ENCODE measurements at regions not wholly inside any gene's neighbourhood (a gene's known extent, or its start where the extent isn't known, plus 50 kb on each side); places are given as distances from the start of the nearest gene placed in this dataset.
A peak's percentile ranks its signal among the peaks of the same experiment; 100 is the strongest.

GRCh38 chr2:204066051-204066450 is 129.5 kb downstream of the ICOS start:
- H3K4me3 Mint-ChIP-seq, result no peak overlapping the region
- peaks cover 0 to 7% of the 10 kb centered on the region in 2 donors for H3K9me3 Mint-ChIP-seq
- no peaks in the 10 kb centered on the region for H3K4me1 Mint-ChIP-seq
- ATAC-seq (no peak), DNase-seq (no peak)
- H3K27me3 Mint-ChIP-seq, result peaks cover under 1% of the 10 kb centered on the region
- no peak overlapping the region for H3K27ac Mint-ChIP-seq

GRCh38 chr2:204069804-204070203 is 133.2 kb downstream of the ICOS start:
- no peak overlapping the region for H3K4me3 Mint-ChIP-seq
- H3K9me3 Mint-ChIP-seq, result peaks cover 0 to 7% of the 10 kb centered on the region in 2 donors
- no peak overlapping the region for H3K27ac Mint-ChIP-seq
- ATAC-seq, result no peak
- no peak for DNase-seq
- peaks cover 19% of the 10 kb centered on the region for H3K27me3 Mint-ChIP-seq
- peaks cover 11% of the 10 kb centered on the region for H3K4me1 Mint-ChIP-seq

DNA sequence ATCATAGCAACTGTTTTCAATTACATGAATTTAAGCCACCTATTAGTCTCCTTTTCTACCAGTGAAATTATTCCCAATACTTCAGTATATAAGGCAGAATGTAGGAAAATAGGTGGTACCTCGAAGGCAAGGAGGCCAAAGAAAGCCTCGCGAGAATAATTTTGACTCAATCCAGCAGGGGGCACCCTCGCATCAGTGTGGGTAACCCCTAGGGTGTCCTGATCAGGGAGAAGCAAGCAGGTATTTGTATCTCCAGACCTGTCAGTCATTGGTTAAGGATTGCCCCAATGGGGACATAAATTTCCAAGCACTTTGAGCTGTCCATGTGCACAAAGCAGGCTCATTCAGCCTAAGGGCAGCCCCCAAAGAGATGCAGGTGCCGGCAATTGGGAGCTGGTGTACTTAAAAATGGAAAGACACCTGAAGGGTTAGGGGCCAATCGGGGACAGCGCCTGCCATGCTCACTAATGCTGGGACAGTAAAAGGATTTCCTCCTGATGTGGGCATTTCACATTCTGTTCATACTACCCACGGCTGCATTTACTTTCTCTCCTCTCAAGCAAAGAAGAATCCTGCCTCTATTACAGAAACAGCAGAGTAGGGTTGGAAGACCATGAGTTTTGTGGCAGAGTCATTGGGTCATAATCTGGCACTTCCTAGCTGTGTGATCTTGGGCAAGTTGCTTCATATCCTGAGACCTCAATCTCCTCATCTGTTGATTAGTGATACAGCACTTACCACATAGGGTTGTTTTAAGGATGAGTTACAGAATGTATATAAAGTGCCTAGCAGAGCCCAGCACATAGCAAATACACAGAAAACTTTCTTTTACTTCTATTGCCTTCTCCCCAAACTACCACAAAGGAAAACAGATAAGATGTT is 136.1 kb downstream of the ICOS start:
- ATAC-seq, result peak; percentile 89
- peak; percentile 68 to 70 for DNase-seq
- no peak overlapping the region for H3K4me3 Mint-ChIP-seq
- H3K27me3 Mint-ChIP-seq, result peaks cover 26% of the 10 kb centered on the region
- peaks cover 11% of the 10 kb centered on the region for H3K4me1 Mint-ChIP-seq
- peaks cover 3 to 6% of the 10 kb centered on the region in 2 donors for H3K9me3 Mint-ChIP-seq
- H3K27ac Mint-ChIP-seq, result peak overlapping the region in 1 of 2 donors; percentile 72

DNA sequence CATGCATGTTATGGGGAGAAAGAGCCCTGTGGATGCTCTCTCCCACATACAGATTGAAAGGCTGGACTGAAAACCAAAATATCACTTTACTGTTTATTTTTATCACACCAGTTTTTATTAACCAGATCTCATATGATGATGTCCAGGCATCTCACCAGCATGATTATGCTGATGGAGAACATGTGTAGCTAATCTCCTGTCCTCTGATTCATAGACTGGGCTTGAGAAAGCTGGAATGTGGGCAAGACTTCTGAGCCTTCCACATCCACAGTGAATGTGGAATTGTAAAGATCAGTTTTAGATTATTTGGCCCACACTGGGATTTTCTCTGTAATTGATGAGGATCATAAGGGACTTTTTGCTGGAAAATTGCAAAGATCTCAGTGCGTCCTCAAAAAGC is 137.9 kb downstream of the ICOS start:
- no peak for DNase-seq
- H3K27ac Mint-ChIP-seq, result no peak overlapping the region
- peaks cover 9 to 14% of the 10 kb centered on the region in 2 donors for H3K9me3 Mint-ChIP-seq
- no peak for ATAC-seq
- H3K4me3 Mint-ChIP-seq, result no peak overlapping the region
- H3K27me3 Mint-ChIP-seq, result peaks cover 26% of the 10 kb centered on the region
- H3K4me1 Mint-ChIP-seq, result peaks cover 11% of the 10 kb centered on the region

GRCh38 chr2:204078003-204078698 is 141.6 kb downstream of the ICOS start:
- ATAC-seq (no peak), DNase-seq (no peak)
- Mint-ChIP-seq H3K9me3 (peaks cover 9 to 14% of the 10 kb centered on the region in 2 donors), H3K27me3 (peaks cover 18% of the 10 kb centered on the region), H3K4me1 (peaks cover 3% of the 10 kb centered on the region), H3K27ac (no peak overlapping the region), H3K4me3 (no peak overlapping the region)

GRCh38 chr2:204081487-204082425 is 145.2 kb downstream of the ICOS start:
- no peaks in the 10 kb centered on the region for H3K4me1 Mint-ChIP-seq
- H3K27ac Mint-ChIP-seq, result no peak overlapping the region
- no peaks in the 10 kb centered on the region for H3K27me3 Mint-ChIP-seq
- ATAC-seq (no peak), DNase-seq (no peak)
- no peak overlapping the region for H3K4me3 Mint-ChIP-seq
- H3K9me3 Mint-ChIP-seq, result peaks cover 9 to 14% of the 10 kb centered on the region in 2 donors

DNA sequence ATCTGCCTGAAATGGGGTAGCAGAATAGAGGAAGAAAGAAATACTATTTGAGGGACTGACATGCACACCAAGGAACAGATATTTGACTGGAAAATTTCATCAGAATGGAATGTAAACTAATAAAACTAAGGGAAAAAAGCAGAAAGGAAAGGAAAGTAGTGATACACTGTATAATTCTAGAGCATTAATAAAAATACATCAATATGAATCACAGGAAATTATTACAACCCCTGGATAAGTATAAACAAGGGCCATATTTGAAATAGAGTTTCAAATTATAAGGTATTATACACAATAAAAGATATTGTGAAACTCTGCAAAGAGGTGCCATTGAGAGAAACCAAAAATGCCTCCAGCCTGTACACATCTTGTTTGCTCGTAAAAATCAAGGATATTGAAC is 149.6 kb downstream of the ICOS start:
- H3K4me1 Mint-ChIP-seq, result no peaks in the 10 kb centered on the region
- H3K9me3 Mint-ChIP-seq, result no peaks in the 10 kb centered on the region
- ATAC-seq (no peak), DNase-seq (no peak)
- H3K27ac Mint-ChIP-seq, result no peak overlapping the region
- no peak overlapping the region for H3K4me3 Mint-ChIP-seq
- peaks cover 9% of the 10 kb centered on the region for H3K27me3 Mint-ChIP-seq

GRCh38 chr2:204089105-204089504 is 152.5 kb downstream of the ICOS start:
- no peak overlapping the region for H3K27ac Mint-ChIP-seq
- H3K9me3 Mint-ChIP-seq, result peaks cover 14% of the 10 kb centered on the region in 2 donors
- peaks cover 9% of the 10 kb centered on the region for H3K27me3 Mint-ChIP-seq
- no peak overlapping the region for H3K4me3 Mint-ChIP-seq
- DNase-seq (no peak), ATAC-seq (no peak)
- H3K4me1 Mint-ChIP-seq, result no peaks in the 10 kb centered on the region

GRCh38 chr2:204089574-204089973 is 153.0 kb downstream of the ICOS start:
- no peak for ATAC-seq
- Mint-ChIP-seq H3K9me3 (peaks cover 15 to 16% of the 10 kb centered on the region in 2 donors), H3K27ac (no peak overlapping the region), H3K4me1 (no peaks in the 10 kb centered on the region), H3K4me3 (no peak overlapping the region), H3K27me3 (peaks cover 11% of the 10 kb centered on the region)
- DNase-seq, result no peak

GRCh38 chr2:204090021-204090420 is 153.5 kb downstream of the ICOS start:
- peaks cover 15% of the 10 kb centered on the region for H3K27me3 Mint-ChIP-seq

GRCh38 chr2:204104811-204105210 is 168.2 kb downstream of the ICOS start:
- ATAC-seq, result peak; percentile 48
- H3K4me1 Mint-ChIP-seq, result peaks cover 63% of the 10 kb centered on the region
- no peaks in the 10 kb centered on the region for H3K27me3 Mint-ChIP-seq
- peak in 1 of 2 donors; percentile 50 for DNase-seq
- H3K27ac Mint-ChIP-seq, result peak overlapping the region; percentile 37 to 90
- H3K4me3 Mint-ChIP-seq, result peak overlapping the region; percentile 61 to 74
- peaks cover 0 to 19% of the 10 kb centered on the region in 2 donors for H3K9me3 Mint-ChIP-seq

More at GRCh38 chr2:204090021-204090420, 153.5 kb downstream of the ICOS start:
- Mint-ChIP-seq H3K27ac (no peak overlapping the region), H3K9me3 (peaks cover 15 to 16% of the 10 kb centered on the region in 2 donors), H3K4me3 (no peak overlapping the region), H3K4me1 (peaks cover 4% of the 10 kb centered on the region)
- DNase-seq, result no peak
- no peak for ATAC-seq

GRCh38 chr2:204108330-204108751 is 171.8 kb downstream of the ICOS start:
- H3K27ac Mint-ChIP-seq, result peak overlapping the region; percentile 96
- H3K27me3 Mint-ChIP-seq, result peaks cover 10% of the 10 kb centered on the region
- peaks cover 0 to 5% of the 10 kb centered on the region in 2 donors for H3K9me3 Mint-ChIP-seq
- peaks cover 84% of the 10 kb centered on the region for H3K4me1 Mint-ChIP-seq
- H3K4me3 Mint-ChIP-seq, result peak overlapping the region; percentile 81 to 82
- DNase-seq (peak; percentile 43 to 68), ATAC-seq (peak; percentile 51)

DNA sequence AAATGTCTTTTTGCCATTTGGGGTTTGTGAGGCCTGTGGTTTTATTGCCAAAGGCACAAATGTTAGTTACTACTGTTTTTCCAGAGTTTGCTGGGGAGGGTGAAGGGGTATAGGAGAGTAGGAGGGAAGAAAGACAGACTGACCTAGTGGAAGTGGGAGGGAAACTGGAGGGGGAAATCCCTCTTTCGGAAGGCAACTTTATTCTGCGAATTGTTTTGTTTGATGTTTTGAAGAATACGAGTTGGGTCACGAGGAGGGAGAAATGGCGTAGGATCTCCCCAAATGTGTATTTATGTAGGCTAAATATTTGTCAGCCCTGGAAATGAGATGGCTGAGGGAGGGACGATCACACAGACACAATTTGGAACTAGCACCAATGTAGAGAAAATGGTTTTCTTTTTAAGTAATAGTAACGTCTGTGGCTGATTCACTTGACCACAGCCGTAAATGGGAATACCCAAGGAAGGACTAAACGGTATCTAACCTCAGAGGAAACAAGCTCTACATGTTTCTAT is 172.3 kb downstream of the ICOS start:
- ATAC-seq (peak; percentile 76), DNase-seq (peak; percentile 58 to 83)
- peak overlapping the region; percentile 81 to 82 for H3K4me3 Mint-ChIP-seq
- peak overlapping the region; percentile 96 for H3K27ac Mint-ChIP-seq
- H3K4me1 Mint-ChIP-seq, result peaks cover 83% of the 10 kb centered on the region
- H3K9me3 Mint-ChIP-seq, result peaks cover 0 to 2% of the 10 kb centered on the region in 2 donors
- peaks cover 10% of the 10 kb centered on the region for H3K27me3 Mint-ChIP-seq

- peaks cover 83% of the 10 kb centered on the region for H3K4me1 Mint-ChIP-seq
- ATAC-seq (peak; percentile 7), DNase-seq (peak; percentile 39 to 50)
- no peaks in the 10 kb centered on the region for H3K9me3 Mint-ChIP-seq
- H3K4me3 Mint-ChIP-seq, result peak overlapping the region; percentile 81 to 82
- peak overlapping the region; percentile 75 to 94 for H3K27ac Mint-ChIP-seq
- H3K27me3 Mint-ChIP-seq, result peaks cover 10% of the 10 kb centered on the region
Observed at GRCh38 chr2:204109681-204110080, 173.1 kb downstream of the ICOS start.

DNA sequence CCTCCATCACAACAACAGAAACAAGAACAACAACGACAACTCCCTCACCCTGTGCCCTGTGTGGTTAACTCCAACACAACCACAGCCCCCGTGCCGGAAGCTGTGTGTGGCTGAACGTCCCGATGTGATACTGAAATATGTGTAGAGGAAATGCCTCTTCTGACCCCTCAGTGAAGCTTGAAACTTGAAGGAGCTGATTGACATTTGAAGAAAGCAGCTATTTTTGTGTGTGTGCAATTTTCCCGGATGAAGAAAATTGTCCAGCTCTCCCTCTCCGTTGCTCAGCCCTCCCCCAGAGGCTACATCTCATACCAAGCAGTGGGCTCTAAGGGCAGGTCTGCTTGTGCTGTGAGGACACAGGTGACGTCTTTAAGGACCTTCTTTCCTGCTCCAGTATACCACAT is 173.8 kb downstream of the ICOS start:
- Mint-ChIP-seq H3K4me1 (peaks cover 83% of the 10 kb centered on the region), H3K27ac (peak overlapping the region; percentile 87 to 94), H3K27me3 (peaks cover 10% of the 10 kb centered on the region), H3K4me3 (peak overlapping the region; percentile 81 to 82), H3K9me3 (no peaks in the 10 kb centered on the region)
- ATAC-seq (peak; percentile 83), DNase-seq (peak; percentile 70 to 91)
